Neural progenitor cell (in vitro differentiated cells): ENCODE measurements at regions not wholly inside any gene's neighbourhood (a gene's known extent, or its start where the extent isn't known, plus 50 kb on each side); places are given as distances from the start of the nearest gene placed in this dataset.

Source experiments
- EZH2 ChIP-seq: fragments of 200-600 bp; sonication (generic); IDR thresholded peaks from 2 replicates; pipeline ENCODE4 v1.6.1; 2017; ENCODE audit warnings: antibody characterized with exemption, mild to moderate bottlenecking, moderate library complexity
- TF ChIP-seq, protein P1 (sequence below): fragments of 200-600 bp; sonication (generic); IDR thresholded peaks from 2 replicates; pipeline ENCODE4 v1.5.1; 2017; ENCODE audit warnings: antibody characterized with exemption, mild to moderate bottlenecking

DNA sequence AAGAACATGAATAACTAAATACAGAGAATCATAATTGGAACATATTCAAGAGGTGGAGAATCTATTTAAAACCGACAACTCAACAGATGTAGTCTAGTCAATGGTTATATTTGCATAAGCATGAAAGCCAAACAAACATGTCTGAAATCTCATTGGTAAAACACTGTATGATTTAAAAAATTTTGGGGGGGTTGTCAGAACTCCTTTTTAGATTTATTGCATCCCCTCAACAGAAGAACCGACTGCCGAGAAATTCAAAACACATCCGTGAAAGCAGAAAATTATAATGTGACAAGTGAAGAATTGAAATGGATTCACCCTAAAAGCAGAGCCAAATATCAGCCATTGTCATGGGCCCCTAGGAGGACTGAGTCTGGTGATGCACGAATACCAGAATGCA lies 633.4 kb upstream of the KCNMB2 start:
- TF ChIP-seq, protein P1, sequence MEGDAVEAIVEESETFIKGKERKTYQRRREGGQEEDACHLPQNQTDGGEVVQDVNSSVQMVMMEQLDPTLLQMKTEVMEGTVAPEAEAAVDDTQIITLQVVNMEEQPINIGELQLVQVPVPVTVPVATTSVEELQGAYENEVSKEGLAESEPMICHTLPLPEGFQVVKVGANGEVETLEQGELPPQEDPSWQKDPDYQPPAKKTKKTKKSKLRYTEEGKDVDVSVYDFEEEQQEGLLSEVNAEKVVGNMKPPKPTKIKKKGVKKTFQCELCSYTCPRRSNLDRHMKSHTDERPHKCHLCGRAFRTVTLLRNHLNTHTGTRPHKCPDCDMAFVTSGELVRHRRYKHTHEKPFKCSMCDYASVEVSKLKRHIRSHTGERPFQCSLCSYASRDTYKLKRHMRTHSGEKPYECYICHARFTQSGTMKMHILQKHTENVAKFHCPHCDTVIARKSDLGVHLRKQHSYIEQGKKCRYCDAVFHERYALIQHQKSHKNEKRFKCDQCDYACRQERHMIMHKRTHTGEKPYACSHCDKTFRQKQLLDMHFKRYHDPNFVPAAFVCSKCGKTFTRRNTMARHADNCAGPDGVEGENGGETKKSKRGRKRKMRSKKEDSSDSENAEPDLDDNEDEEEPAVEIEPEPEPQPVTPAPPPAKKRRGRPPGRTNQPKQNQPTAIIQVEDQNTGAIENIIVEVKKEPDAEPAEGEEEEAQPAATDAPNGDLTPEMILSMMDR = no peak
- TF ChIP-seq EZH2 = no peak
